Uterus (tissue), 2 donors: ENCODE measurements at regions not wholly inside any gene's neighbourhood (a gene's known extent, or its start where the extent isn't known, plus 50 kb on each side); places are given as distances from the start of the nearest gene placed in this dataset.

Source experiments
- CTCF ChIP-seq, 4 experiments: fragments of 200-600 bp in 2 of 4; fragments of 450-650 bp in 2 of 4; sonication (generic) in 2 of 4; IDR thresholded peaks; one replicate each; pipeline ENCODE4 v1.5.1; 2016 to 2019; ENCODE audit warnings: antibody characterized with exemption in 4 of 4, mild to moderate bottlenecking in 2 of 4, moderate library complexity in 1 of 4
- POLR2A ChIP-seq, 2 donors: fragments of 450-650 bp; IDR thresholded peaks; one replicate each; pipeline ENCODE4 v1.6.1; 2016; ENCODE audit warnings: antibody characterized with exemption in 2 of 2, mild to moderate bottlenecking in 1 of 2, moderate library complexity in 1 of 2

- no peak for TF ChIP-seq CTCF (IDR thresholded peaks at IDR 0.05)
- no peak for TF ChIP-seq POLR2A (IDR thresholded peaks at IDR 0.05)
Observed at GRCh38 chr14:101048766-101049165, 145.2 kb upstream of the RTL1 start.
